GM18873 (cell line): ENCODE measurements at regions not wholly inside any gene's neighbourhood (a gene's known extent, or its start where the extent isn't known, plus 50 kb on each side); places are given as distances from the start of the nearest gene placed in this dataset.

Experiments
- ATAC-seq: cut with Tn5 transposase; IDR thresholded peaks from one replicate; pipeline ENCODE4 v1.9.1; 2021; ENCODE audit warnings: mild to moderate bottlenecking, moderate library complexity, moderate number of reproducible peaks; ENCODE audit not compliant: unreplicated experiment, low FRiP score

- no peak for ATAC-seq
Observed at GRCh38 chr15:47496343-47497185, 220.7 kb upstream of the SEMA6D start.

GRCh38 chr15:47500842-47501241, 216.5 kb upstream of the SEMA6D start:
- no peak for ATAC-seq

GRCh38 chr15:47502041-47502440, 215.3 kb upstream of the SEMA6D start:
- no peak for ATAC-seq

GRCh38 chr15:47503876-47504275, 213.4 kb upstream of the SEMA6D start:
- ATAC-seq, result no peak

GRCh38 chr15:47504624-47505256, 212.6 kb upstream of the SEMA6D start:
- ATAC-seq, result no peak

- no peak for ATAC-seq
Observed at GRCh38 chr15:47505712-47506328, 211.5 kb upstream of the SEMA6D start.

- no peak for ATAC-seq
Observed at GRCh38 chr15:47506329-47507100, 210.8 kb upstream of the SEMA6D start.

GRCh38 chr15:47507221-47507985, 209.9 kb upstream of the SEMA6D start:
- no peak for ATAC-seq

GRCh38 chr15:47511261-47511660, 206.0 kb upstream of the SEMA6D start:
- ATAC-seq, result no peak

GRCh38 chr15:47513471-47513870, 203.8 kb upstream of the SEMA6D start:
- ATAC-seq, result no peak

- no peak for ATAC-seq
Observed at GRCh38 chr15:47514200-47514652, 203.1 kb upstream of the SEMA6D start.

- ATAC-seq, result no peak
Observed at GRCh38 chr15:47516558-47516957, 200.7 kb upstream of the SEMA6D start.

GRCh38 chr15:47516972-47517371, 200.3 kb upstream of the SEMA6D start:
- no peak for ATAC-seq

- no peak for ATAC-seq
Observed at GRCh38 chr15:47517737-47518136, 199.6 kb upstream of the SEMA6D start.

GRCh38 chr15:47523681-47524475, 193.4 kb upstream of the SEMA6D start:
- ATAC-seq, result no peak

- ATAC-seq, result no peak
Observed at GRCh38 chr15:47529241-47529640, 188.1 kb upstream of the SEMA6D start.

- ATAC-seq, result no peak
Observed at GRCh38 chr15:47534673-47535072, 182.6 kb upstream of the SEMA6D start.

- no peak for ATAC-seq
Observed at GRCh38 chr15:47541562-47541961, 175.7 kb upstream of the SEMA6D start.

- no peak for ATAC-seq
Observed at GRCh38 chr15:47542312-47542989, 174.9 kb upstream of the SEMA6D start.
